ENCODE measurements at regions not wholly inside any gene's neighbourhood (a gene's known extent, or its start where the extent isn't known, plus 50 kb on each side); places are given as distances from the start of the nearest gene placed in this dataset.

GRCh38 chr11:15776366-15776765 is 580.0 kb downstream of the SOX6 start:
- H3K4me1 ChIP-seq (ENCODE audit: control insufficient read depth, insufficient read depth, low read length): peaks cover 16% of the 10 kb centered on the region; the same call in 1 of the 2 replicates
- no peaks in the 10 kb centered on the region for H3K27me3 ChIP-seq (ENCODE audit: control insufficient read depth, insufficient read depth, low read length)
- H3K9me3 ChIP-seq (ENCODE audit: control insufficient read depth, insufficient read depth, low read depth, low read length): no peaks in the 10 kb centered on the region
- H3K27ac ChIP-seq (ENCODE audit: low read depth, low read length): no peak overlapping the region
- no peak overlapping the region for H3K9ac ChIP-seq (ENCODE audit: low read length)
- no peak overlapping the region for H3K4me3 ChIP-seq (ENCODE audit: low read depth, low read length)
- H3K36me3 ChIP-seq (ENCODE audit: control insufficient read depth, insufficient read depth, low read length): no peaks in the 10 kb centered on the region

GRCh38 chr11:15779518-15779917 is 576.8 kb downstream of the SOX6 start:
- Histone ChIP-seq H3K9ac (ENCODE audit: low read length) (no peak overlapping the region), H3K36me3 (ENCODE audit: control insufficient read depth, insufficient read depth, low read length) (no peaks in the 10 kb centered on the region), H3K27ac (ENCODE audit: low read depth, low read length) (no peak overlapping the region), H3K27me3 (ENCODE audit: control insufficient read depth, insufficient read depth, low read length) (no peaks in the 10 kb centered on the region), H3K4me1 (ENCODE audit: control insufficient read depth, insufficient read depth, low read length) (peaks cover 15% of the 10 kb centered on the region), H3K9me3 (ENCODE audit: control insufficient read depth, insufficient read depth, low read depth, low read length) (no peaks in the 10 kb centered on the region), H3K4me3 (ENCODE audit: low read depth, low read length) (no peak overlapping the region)

GRCh38 chr11:15780382-15780781 is 576.0 kb downstream of the SOX6 start:
- Histone ChIP-seq H3K27me3 (ENCODE audit: control insufficient read depth, insufficient read depth, low read length) (no peaks in the 10 kb centered on the region), H3K4me3 (ENCODE audit: low read depth, low read length) (no peak overlapping the region), H3K36me3 (ENCODE audit: control insufficient read depth, insufficient read depth, low read length) (no peaks in the 10 kb centered on the region), H3K9ac (ENCODE audit: low read length) (no peak overlapping the region), H3K27ac (ENCODE audit: low read depth, low read length) (no peak overlapping the region), H3K4me1 (ENCODE audit: control insufficient read depth, insufficient read depth, low read length) (peaks cover 8% of the 10 kb centered on the region), H3K9me3 (ENCODE audit: control insufficient read depth, insufficient read depth, low read depth, low read length) (no peaks in the 10 kb centered on the region)

DNA sequence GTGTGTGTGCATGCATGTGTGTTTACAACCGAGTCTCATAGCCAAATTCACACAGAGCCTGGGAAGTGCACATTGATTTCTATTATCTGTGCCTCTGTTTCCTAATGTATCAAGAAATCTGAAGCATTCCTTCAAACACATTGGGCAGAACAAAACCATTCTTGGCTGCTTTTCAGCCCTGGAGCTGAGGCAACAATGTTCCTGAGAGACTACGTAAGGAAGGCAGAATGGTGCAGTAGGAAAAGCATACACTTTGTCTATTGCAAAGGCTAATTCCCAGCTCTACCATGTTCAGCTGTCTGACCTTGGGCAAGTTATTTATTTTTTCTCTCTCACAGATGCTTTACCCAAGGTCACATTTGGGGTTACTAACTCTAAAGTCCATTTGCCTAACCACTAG is 575.5 kb downstream of the SOX6 start:
- H3K27ac ChIP-seq (ENCODE audit: low read depth, low read length): no peak overlapping the region
- H3K9ac ChIP-seq (ENCODE audit: low read length): no peak overlapping the region
- no peaks in the 10 kb centered on the region for H3K27me3 ChIP-seq (ENCODE audit: control insufficient read depth, insufficient read depth, low read length)
- H3K4me1 ChIP-seq (ENCODE audit: control insufficient read depth, insufficient read depth, low read length): peaks cover 8% of the 10 kb centered on the region
- no peaks in the 10 kb centered on the region for H3K36me3 ChIP-seq (ENCODE audit: control insufficient read depth, insufficient read depth, low read length)
- H3K9me3 ChIP-seq (ENCODE audit: control insufficient read depth, insufficient read depth, low read depth, low read length): no peaks in the 10 kb centered on the region
- no peak overlapping the region for H3K4me3 ChIP-seq (ENCODE audit: low read depth, low read length)

- H3K4me3 ChIP-seq (ENCODE audit: low read depth, low read length): no peak overlapping the region
- no peak overlapping the region for H3K27ac ChIP-seq (ENCODE audit: low read depth, low read length)
- no peaks in the 10 kb centered on the region for H3K36me3 ChIP-seq (ENCODE audit: control insufficient read depth, insufficient read depth, low read length)
- no peaks in the 10 kb centered on the region for H3K9me3 ChIP-seq (ENCODE audit: control insufficient read depth, insufficient read depth, low read depth, low read length)
- H3K27me3 ChIP-seq (ENCODE audit: control insufficient read depth, insufficient read depth, low read length): no peaks in the 10 kb centered on the region
- H3K9ac ChIP-seq (ENCODE audit: low read length): no peak overlapping the region
- H3K4me1 ChIP-seq (ENCODE audit: control insufficient read depth, insufficient read depth, low read length): peaks cover 8% of the 10 kb centered on the region
Observed at GRCh38 chr11:15783619-15784018, 572.7 kb downstream of the SOX6 start.

- no peak overlapping the region for H3K4me3 ChIP-seq (ENCODE audit: low read depth, low read length)
- no peaks in the 10 kb centered on the region for H3K4me1 ChIP-seq (ENCODE audit: control insufficient read depth, insufficient read depth, low read length)
- no peak overlapping the region for H3K9ac ChIP-seq (ENCODE audit: low read length)
- H3K9me3 ChIP-seq (ENCODE audit: control insufficient read depth, insufficient read depth, low read depth, low read length): peaks cover 6% of the 10 kb centered on the region
- H3K27ac ChIP-seq (ENCODE audit: low read depth, low read length): no peak overlapping the region
- no peaks in the 10 kb centered on the region for H3K27me3 ChIP-seq (ENCODE audit: control insufficient read depth, insufficient read depth, low read length)
- no peaks in the 10 kb centered on the region for H3K36me3 ChIP-seq (ENCODE audit: control insufficient read depth, insufficient read depth, low read length)
Observed at GRCh38 chr11:15793043-15793996, 563.0 kb downstream of the SOX6 start.

DNA sequence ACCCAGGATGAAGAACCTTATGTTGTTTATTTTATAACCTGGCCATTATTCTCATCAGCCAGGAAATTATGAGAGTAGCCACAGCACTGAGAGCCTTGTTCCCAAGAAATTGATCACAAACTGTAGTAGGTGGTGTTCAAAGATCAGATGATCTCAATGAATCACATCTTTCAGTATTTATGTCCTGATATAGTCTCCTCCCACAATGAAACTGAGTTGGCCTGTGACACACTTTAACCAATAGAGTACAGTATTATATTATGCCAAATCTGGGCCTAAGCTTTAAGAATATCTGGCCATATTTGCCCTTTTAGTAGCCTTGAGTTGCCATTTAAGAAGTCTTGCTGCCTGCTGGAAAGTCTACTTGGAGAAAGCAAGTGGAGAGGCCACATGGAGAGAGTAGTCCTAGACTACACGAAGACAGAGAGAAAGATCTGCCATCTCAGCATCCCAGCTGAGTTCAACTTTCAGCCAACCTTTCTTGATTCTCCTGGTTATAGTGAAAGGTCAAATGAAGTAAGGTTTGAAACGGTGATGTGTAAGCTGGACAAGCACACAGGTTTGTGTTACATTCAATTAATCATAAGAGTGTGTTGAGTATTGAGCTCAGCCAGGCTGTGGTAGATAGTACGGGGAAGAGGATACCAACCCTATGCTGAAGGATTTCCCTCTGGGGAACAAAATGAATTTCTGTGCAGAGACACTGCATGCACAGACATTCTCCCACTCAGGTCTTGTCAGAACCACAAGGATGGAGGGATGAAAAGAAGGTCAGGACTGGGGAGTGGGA is 561.8 kb downstream of the SOX6 start:
- no peak overlapping the region for H3K9ac ChIP-seq (ENCODE audit: low read length)
- no peaks in the 10 kb centered on the region for H3K36me3 ChIP-seq (ENCODE audit: control insufficient read depth, insufficient read depth, low read length)
- peaks cover 6% of the 10 kb centered on the region for H3K9me3 ChIP-seq (ENCODE audit: control insufficient read depth, insufficient read depth, low read depth, low read length)
- H3K27ac ChIP-seq (ENCODE audit: low read depth, low read length): no peak overlapping the region
- H3K4me3 ChIP-seq (ENCODE audit: low read depth, low read length): no peak overlapping the region
- no peaks in the 10 kb centered on the region for H3K4me1 ChIP-seq (ENCODE audit: control insufficient read depth, insufficient read depth, low read length)
- no peaks in the 10 kb centered on the region for H3K27me3 ChIP-seq (ENCODE audit: control insufficient read depth, insufficient read depth, low read length)

GRCh38 chr11:15795378-15795777 is 561.0 kb downstream of the SOX6 start:
- Histone ChIP-seq H3K4me3 (ENCODE audit: low read depth, low read length) (no peak overlapping the region), H3K9ac (ENCODE audit: low read length) (no peak overlapping the region), H3K4me1 (ENCODE audit: control insufficient read depth, insufficient read depth, low read length) (no peaks in the 10 kb centered on the region), H3K9me3 (ENCODE audit: control insufficient read depth, insufficient read depth, low read depth, low read length) (peaks cover 6% of the 10 kb centered on the region), H3K36me3 (ENCODE audit: control insufficient read depth, insufficient read depth, low read length) (no peaks in the 10 kb centered on the region), H3K27me3 (ENCODE audit: control insufficient read depth, insufficient read depth, low read length) (no peaks in the 10 kb centered on the region), H3K27ac (ENCODE audit: low read depth, low read length) (no peak overlapping the region)

- Histone ChIP-seq H3K27me3 (ENCODE audit: control insufficient read depth, insufficient read depth, low read length) (no peaks in the 10 kb centered on the region), H3K36me3 (ENCODE audit: control insufficient read depth, insufficient read depth, low read length) (no peaks in the 10 kb centered on the region), H3K27ac (ENCODE audit: low read depth, low read length) (no peak overlapping the region), H3K4me3 (ENCODE audit: low read depth, low read length) (no peak overlapping the region), H3K9me3 (ENCODE audit: control insufficient read depth, insufficient read depth, low read depth, low read length) (no peaks in the 10 kb centered on the region), H3K9ac (ENCODE audit: low read length) (no peak overlapping the region), H3K4me1 (ENCODE audit: control insufficient read depth, insufficient read depth, low read length) (no peaks in the 10 kb centered on the region)
Observed at GRCh38 chr11:15800111-15800800, 556.1 kb downstream of the SOX6 start.

- Histone ChIP-seq H3K4me1 (ENCODE audit: control insufficient read depth, insufficient read depth, low read length) (no peaks in the 10 kb centered on the region), H3K27ac (ENCODE audit: low read depth, low read length) (no peak overlapping the region), H3K27me3 (ENCODE audit: control insufficient read depth, insufficient read depth, low read length) (no peaks in the 10 kb centered on the region), H3K9me3 (ENCODE audit: control insufficient read depth, insufficient read depth, low read depth, low read length) (no peaks in the 10 kb centered on the region), H3K4me3 (ENCODE audit: low read depth, low read length) (no peak overlapping the region), H3K9ac (ENCODE audit: low read length) (no peak overlapping the region), H3K36me3 (ENCODE audit: control insufficient read depth, insufficient read depth, low read length) (no peaks in the 10 kb centered on the region)
Observed at GRCh38 chr11:15801126-15801525, 555.2 kb downstream of the SOX6 start.

Data from HUES6 (cell line).